GM12872 (cell line): ENCODE measurements at regions not wholly inside any gene's neighbourhood (a gene's known extent, or its start where the extent isn't known, plus 50 kb on each side); places are given as distances from the start of the nearest gene placed in this dataset.

Experiments used
- CTCF ChIP-seq: IDR thresholded peaks from 3 replicates; pipeline ENCODE4 v1.5.1; 2011; ENCODE audit warnings: low read depth, mild to moderate bottlenecking, low read length, moderate library complexity; ENCODE audit not compliant: insufficient read depth

GRCh38 chr14:44804391-44804790, 157.4 kb downstream of the KLHL28 start:
- no peak for TF ChIP-seq CTCF

- peak; percentile 54; the same call in 2 of the 3 replicates for TF ChIP-seq CTCF
Observed at GRCh38 chr14:44803239-44803905, 158.4 kb downstream of the KLHL28 start.

- TF ChIP-seq CTCF: no peak
Observed at GRCh38 chr14:44798386-44799242, 163.1 kb downstream of the KLHL28 start.

GRCh38 chr14:44795725-44796124, 166.0 kb downstream of the KLHL28 start:
- no peak for TF ChIP-seq CTCF

- no peak for TF ChIP-seq CTCF
Observed at GRCh38 chr14:44791730-44792129, 170.0 kb downstream of the KLHL28 start.

- no peak for TF ChIP-seq CTCF
Observed at GRCh38 chr14:44788612-44789011, 173.1 kb downstream of the KLHL28 start.

- no peak for TF ChIP-seq CTCF
Observed at GRCh38 chr14:44785096-44785495, 176.7 kb downstream of the KLHL28 start.
